GM12878 (cell line): ENCODE measurements at regions not wholly inside any gene's neighbourhood (a gene's known extent, or its start where the extent isn't known, plus 50 kb on each side); places are given as distances from the start of the nearest gene placed in this dataset.

Experiments used
- ATAC-seq: fragments of 200-7000 bp; cut with Tn5 transposase; 3 replicates; pipeline ENCODE4 v1.9.1; 2020; ENCODE audit warnings: mild to moderate bottlenecking, moderate library complexity
- BruUV-seq: library from RNA; stranded (reverse); fragments of 400-500 nt; replicated peaks from 2 replicates; lab custom pipeline; 2021; lab: Mats Ljungman, UMichigan
- CTCF ChIA-PET: fragments of 300-600 bp; sonication (Branson Sonifier 250); formaldehyde crosslinking; extraction: SDS; loops from one replicate; lab custom pipeline; 2021; ENCODE audit warnings: inconsistent platforms; lab: Yijun Ruan, JAX
- POLR2A ChIA-PET: fragments of 350-600 bp; formaldehyde crosslinking; extraction: SDS; loops from one replicate; lab custom pipeline; 2021; ENCODE audit warnings: inconsistent platforms; lab: Charles Lee
- RAD21 ChIA-PET: fragments of 300-600 bp; sonication (Branson Sonifier 250); formaldehyde crosslinking; loops from one replicate; lab custom pipeline; 2023; ENCODE audit warnings: antibody characterized with exemption; ENCODE audit not compliant: unreplicated experiment; lab: Charles Lee
- SMC1A ChIA-PET: fragments of 300-600 bp; sonication (Branson Sonifier 250); formaldehyde crosslinking; loops from one replicate; lab custom pipeline; 2023; ENCODE audit not compliant: unreplicated experiment, uncharacterized antibody; lab: Charles Lee
- DNase-seq: peaks from one replicate; pipeline ENCODE4 v3.0.0-alpha.2; 2011; ENCODE audit warnings: low read depth, low spot score
- FAIRE-seq: peaks from 3 replicates; lab custom pipeline; 2011; peaks lifted over from hg19 to GRCh38; lab: Jason Lieb, UNC
- H2AFZ ChIP-seq: 2 replicates; pipeline ENCODE4 v1.6.0; 2011; ENCODE audit warnings: low read depth, low read length, control low read depth; ENCODE audit not compliant: control insufficient read depth
- H3K27ac ChIP-seq: 2 replicates; pipeline ENCODE4 v1.5.1; 2011; ENCODE audit warnings: control low read depth; ENCODE audit not compliant: control insufficient read depth, insufficient read depth
- H3K27me3 ChIP-seq, 2 experiments: replicated peaks in 1 of 2; 2 replicates each; pipeline versions ENCODE4 v1.6.0 to v1.6.1; 2011; ENCODE audit warnings: low read length in 1 of 2; ENCODE audit not compliant: control insufficient read depth in 2 of 2, insufficient read depth in 2 of 2
- H3K36me3 ChIP-seq, 2 experiments: 2 replicates each; pipeline ENCODE4 v1.5.1; 2011; ENCODE audit warnings: low read length in 1 of 2; ENCODE audit not compliant: control insufficient read depth in 2 of 2, insufficient read depth in 2 of 2
- H3K4me1 ChIP-seq: 2 replicates; pipeline ENCODE4 v1.6.1; 2011; ENCODE audit warnings: mild to moderate bottlenecking, low read length, moderate library complexity, mixed read lengths; ENCODE audit not compliant: control insufficient read depth, insufficient read depth
- H3K4me2 ChIP-seq: 2 replicates; pipeline ENCODE4 v1.6.0; 2011; ENCODE audit warnings: control low read depth; ENCODE audit not compliant: control insufficient read depth, insufficient read depth
- H3K4me3 ChIP-seq: fragments of 200-600 bp; sonication (generic); 2 replicates; pipeline ENCODE4 v1.5.1; 2016
- H3K79me2 ChIP-seq: 2 replicates; pipeline ENCODE4 v1.6.0; 2011; ENCODE audit warnings: low read length; ENCODE audit not compliant: control insufficient read depth, insufficient read depth
- H3K9ac ChIP-seq: 2 replicates; pipeline ENCODE4 v1.8.0; 2011; ENCODE audit warnings: low read length, control low read depth, mixed read lengths; ENCODE audit not compliant: control insufficient read depth, insufficient read depth
- H3K9me3 ChIP-seq: replicated peaks from 3 replicates; pipeline ENCODE4 v1.5.1; 2011; ENCODE audit warnings: mild to moderate bottlenecking, low read length; ENCODE audit not compliant: control insufficient read depth, insufficient read depth
- H4K20me1 ChIP-seq: 2 replicates; pipeline ENCODE4 v1.6.0; 2011; ENCODE audit not compliant: control insufficient read depth, insufficient read depth
- BACH1 ChIP-seq: fragments of 450-650 bp; IDR thresholded peaks from 2 replicates; pipeline ENCODE4 v1.6.1; 2017; ENCODE audit warnings: mild to moderate bottlenecking, borderline replicate concordance
- CBFB ChIP-seq: IDR thresholded peaks from 2 replicates; pipeline ENCODE4 v1.6.1; 2016; ENCODE audit warnings: antibody characterized with exemption, low read depth
- CUX1 ChIP-seq: IDR thresholded peaks from 2 replicates; pipeline ENCODE4 v1.6.1; 2012; ENCODE audit warnings: improper control_type of control experiment, low read depth, low read length; ENCODE audit not compliant: insufficient replicate concordance
- EED ChIP-seq: sonication (generic); IDR thresholded peaks from 2 replicates; pipeline ENCODE4 v1.6.1; 2016; ENCODE audit warnings: antibody characterized with exemption, low read depth
- EP300 ChIP-seq, 2 experiments: fragments of 150-350 bp in 1 of 2; IDR thresholded peaks; 2 replicates each; pipeline ENCODE4 v1.6.1; 2011 to 2012; ENCODE audit warnings: low read depth in 2 of 2, low read length in 2 of 2, borderline replicate concordance in 1 of 2, improper control_type of control experiment in 1 of 2, inconsistent platforms in 1 of 2; ENCODE audit not compliant: control insufficient read depth in 1 of 2
- ETV6 ChIP-seq, 2 experiments: fragments of 450-650 bp in 1 of 2; IDR thresholded peaks in 1 of 2; conservative IDR thresholded peaks in 1 of 2; 2 replicates each; pipeline ENCODE4 v1.6.1; 2014; ENCODE audit warnings: antibody characterized with exemption in 1 of 2, borderline replicate concordance in 1 of 2, low read depth in 1 of 2, mild to moderate bottlenecking in 1 of 2, moderate library complexity in 1 of 2
- NR2C2 ChIP-seq: IDR thresholded peaks from 2 replicates; pipeline ENCODE4 v1.6.1; 2011; ENCODE audit warnings: borderline replicate concordance, low read depth; ENCODE audit not compliant: control insufficient read depth, insufficient read length
- PAX8 ChIP-seq: fragments of 450-650 bp; IDR thresholded peaks from 2 replicates; pipeline ENCODE4 v1.6.1; 2017; ENCODE audit warnings: mild to moderate bottlenecking, moderate library complexity
- POU2F2 ChIP-seq: IDR thresholded peaks from 3 replicates; pipeline ENCODE4 v1.6.1; 2011; ENCODE audit warnings: low read depth, mild to moderate bottlenecking, low read length, borderline replicate concordance
- RELA ChIP-seq: fragments of 450-650 bp; IDR thresholded peaks from 2 replicates; pipeline ENCODE4 v1.8.0; 2014; ENCODE audit warnings: borderline replicate concordance; ENCODE audit not compliant: partially characterized antibody
- RUNX3 ChIP-seq: IDR thresholded peaks from 2 replicates; pipeline ENCODE4 v1.6.1; 2012; ENCODE audit warnings: low read length, inconsistent platforms
- WGBS: methylation state at CpG from one replicate; pipeline ENCODE4 v1.1.6; 2016; ENCODE audit warnings: low lambda C conversion rate; ENCODE audit not compliant: insufficient replicate concordance, insufficient coverage; ENCODE audit errors: missing lambda C conversion rate; 5-methylcytosine and 5-hydroxymethylcytosine counted together
- in situ Hi-C: fragments of 300-500 bp; cut with MboI; formaldehyde crosslinking; loops from 9 replicates; pipeline ENCODE4 v1.14.3; 2018; ENCODE audit warnings: mixed read lengths
- intact Hi-C: fragments of 100-400 bp; cut with micrococcal nuclease; formaldehyde crosslinking; loops from one replicate; pipeline ENCODE4 v1.14.2; 2022; ENCODE audit not compliant: unreplicated experiment

- H2AFZ ChIP-seq: no peak overlapping the region
- no peak overlapping the region for H3K27ac ChIP-seq
- intact Hi-C loops: no loop called here
- ChIA-PET POLR2A (no interaction called here), CTCF (no interaction called here), RAD21 (no interaction called here), SMC1A (no interaction called here)
- ATAC-seq: no peak
- no peak for DNase-seq
- no TSS peak for BruUV-seq
- in situ Hi-C loops: no loop called here
- FAIRE-seq: no peak
- H4K20me1 ChIP-seq: no peaks in the 10 kb centered on the region
- H3K4me1 ChIP-seq: no peaks in the 10 kb centered on the region
- no peaks in the 10 kb centered on the region for H3K9me3 ChIP-seq
- H3K9ac ChIP-seq: no peak overlapping the region
- no peak overlapping the region for H3K4me3 ChIP-seq
- no peaks in the 10 kb centered on the region; a peak in 2 of 4 replicates for H3K27me3 ChIP-seq
- no peaks in the 10 kb centered on the region for H3K36me3 ChIP-seq
- no peaks in the 10 kb centered on the region for H3K79me2 ChIP-seq
- no peak overlapping the region for H3K4me2 ChIP-seq
- TF ChIP-seq POU2F2 (no peak), RELA (no peak)
- 21% methylated on average over 12 of the region's 12 CpGs for WGBS
Observed at GRCh38 chr17:79163071-79163470, 88.4 kb downstream of the ENGASE start.

GRCh38 chr17:79162012-79162963, 87.7 kb downstream of the ENGASE start:
- in situ Hi-C loops: no loop called here
- 26% methylated on average over 24 of the region's 26 CpGs for WGBS
- DNase-seq: no peak
- H3K4me2 ChIP-seq: no peak overlapping the region
- no peaks in the 10 kb centered on the region; a peak in 2 of 4 replicates for H3K27me3 ChIP-seq
- ATAC-seq: no peak
- H2AFZ ChIP-seq: no peak overlapping the region
- BruUV-seq: no TSS peak
- ChIA-PET CTCF (no interaction called here), RAD21 (no interaction called here), POLR2A (no interaction called here), SMC1A (no interaction called here)
- no peak overlapping the region for H3K9ac ChIP-seq
- no peaks in the 10 kb centered on the region for H3K79me2 ChIP-seq
- H3K27ac ChIP-seq: no peak overlapping the region
- intact Hi-C loops: no loop called here
- no peaks in the 10 kb centered on the region for H3K9me3 ChIP-seq
- H4K20me1 ChIP-seq: no peaks in the 10 kb centered on the region
- FAIRE-seq: no peak
- H3K36me3 ChIP-seq: no peaks in the 10 kb centered on the region
- H3K4me3 ChIP-seq: no peak overlapping the region
- H3K4me1 ChIP-seq: no peaks in the 10 kb centered on the region
- no peak for TF ChIP-seq NR2C2
- no peak for TF ChIP-seq EP300 (IDR thresholded peaks at IDR 0.05; ENCODE audit: borderline replicate concordance in 1 of 2, control insufficient read depth in 1 of 2, low read depth in 2 of 2, low read length in 2 of 2)
- TF ChIP-seq ETV6 (conservative IDR thresholded peaks at IDR 0.05 in 1 of 2, IDR thresholded peaks at IDR 0.05 in 1 of 2; ENCODE audit: borderline replicate concordance in 1 of 2, low read depth in 1 of 2): no peak
- no peak for TF ChIP-seq RELA
- TF ChIP-seq EED: no peak
- TF ChIP-seq PAX8: no peak
- no peak for TF ChIP-seq BACH1
- no peak for TF ChIP-seq CUX1
- TF ChIP-seq CBFB: no peak
- no peak for TF ChIP-seq RUNX3
